Brain microvascular endothelial cell (primary cell): ENCODE measurements at regions not wholly inside any gene's neighbourhood (a gene's known extent, or its start where the extent isn't known, plus 50 kb on each side); places are given as distances from the start of the nearest gene placed in this dataset.
A peak's percentile ranks its signal among the peaks of the same experiment; 100 is the strongest.
"Not testable (repeated sequence)": the region's sequence is repeated elsewhere in the genome, so short reads cannot be mapped to it uniquely, and the experiment has no call there.

ENCODE experiments used
- DNase-seq: peaks from one replicate; pipeline ENCODE4 v3.0.0-alpha.2; 2020
- H3K27ac ChIP-seq: fragments of 250-450 bp; sonication (Bioruptor Pico); 2 replicates; pipeline ENCODE4 v1.5.1; 2020; ENCODE audit warnings: mild to moderate bottlenecking, moderate library complexity
- H3K27me3 ChIP-seq: fragments of 250-450 bp; sonication (Bioruptor Pico); replicated peaks from 2 replicates; pipeline ENCODE4 v1.5.1; 2020; ENCODE audit warnings: mild to moderate bottlenecking
- H3K36me3 ChIP-seq: fragments of 250-450 bp; sonication (Bioruptor Pico); replicated peaks from 2 replicates; pipeline ENCODE4 v1.5.1; 2020; ENCODE audit warnings: mild to moderate bottlenecking
- H3K4me3 ChIP-seq: 2 replicates; pipeline ENCODE4 v1.5.1; 2011; ENCODE audit warnings: low read depth, mild to moderate bottlenecking, control low read depth, low read length, moderate library complexity
- CTCF ChIP-seq: IDR thresholded peaks from 2 replicates; pipeline ENCODE4 v1.5.1; 2011; ENCODE audit warnings: low read depth, mild to moderate bottlenecking, moderate library complexity, low read length, control low read depth, inconsistent platforms; ENCODE audit errors: missing control alignments
- in situ Hi-C: cut with HindIII; loops from 2 replicates; pipeline ENCODE4 v1.10.0; 2017; ENCODE audit warnings: low sequenced_read_pairs, low pct_ligation_motif_present

GRCh38 chr7:32221736-32222135, 151.5 kb upstream of the PDE1C start:
- H3K27me3 ChIP-seq, result no peaks in the 10 kb centered on the region
- no peak for DNase-seq
- H3K36me3 ChIP-seq, result no peaks in the 10 kb centered on the region
- no peak for TF ChIP-seq CTCF
- in situ Hi-C loops, result no loop called here
- H3K27ac ChIP-seq, result no peak overlapping the region
- H3K4me3 ChIP-seq, result no peak overlapping the region

DNA sequence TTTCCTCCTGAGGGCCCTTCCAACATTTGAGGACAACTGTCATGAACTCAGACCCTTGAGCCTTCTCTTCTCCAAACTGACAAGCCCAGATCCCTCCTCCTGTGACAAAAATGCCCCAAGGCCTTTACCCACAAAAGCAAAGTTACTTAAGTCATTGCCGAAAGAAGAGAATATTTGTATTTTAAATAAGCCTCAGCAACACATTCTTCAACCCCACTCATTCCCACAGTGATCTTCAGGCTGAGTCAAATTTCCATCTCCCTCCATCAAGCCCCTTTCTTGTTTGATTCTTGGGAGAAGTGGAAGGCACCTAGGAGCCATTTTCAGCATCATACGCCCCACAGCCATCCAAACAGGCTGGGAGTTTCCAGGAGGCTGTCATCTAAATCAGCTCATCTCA, 150.8 kb upstream of the PDE1C start:
- no peak overlapping the region for H3K4me3 ChIP-seq
- in situ Hi-C loops, result no loop called here
- H3K36me3 ChIP-seq, result no peaks in the 10 kb centered on the region
- TF ChIP-seq CTCF, result no peak
- H3K27ac ChIP-seq, result no peak overlapping the region
- DNase-seq, result no peak
- H3K27me3 ChIP-seq, result no peaks in the 10 kb centered on the region

DNA sequence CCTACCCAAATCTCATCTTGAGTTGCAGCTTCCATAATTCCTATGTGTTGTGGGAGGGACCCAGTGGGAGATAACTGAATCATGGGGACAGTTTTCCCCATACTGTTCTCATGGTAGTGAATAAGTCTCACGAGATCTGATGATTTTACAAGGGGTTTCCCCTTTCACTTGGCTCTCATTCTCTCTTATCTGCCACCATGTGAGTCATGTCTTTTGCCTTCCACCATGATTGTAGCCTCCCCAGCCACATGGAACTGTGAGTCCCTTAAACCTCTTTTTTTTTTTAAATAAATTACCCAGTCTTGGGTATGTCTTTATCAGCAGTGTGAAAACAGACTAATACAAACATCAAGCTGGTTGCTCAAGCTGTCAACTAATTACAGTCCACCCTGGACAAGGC, 149.6 kb upstream of the PDE1C start:
- H3K4me3 ChIP-seq, H3K36me3 ChIP-seq, H3K27ac ChIP-seq, H3K27me3 ChIP-seq, in situ Hi-C loops: not testable (repeated sequence)
- DNase-seq, result peak; percentile 14

- Histone ChIP-seq H3K27ac (no peak overlapping the region), H3K27me3 (no peaks in the 10 kb centered on the region), H3K36me3 (no peaks in the 10 kb centered on the region), H3K4me3 (no peak overlapping the region)
- in situ Hi-C loops, result no loop called here
- DNase-seq, result no peak
- no peak for TF ChIP-seq CTCF
Observed at GRCh38 chr7:32219416-32219815, 149.2 kb upstream of the PDE1C start.

DNA sequence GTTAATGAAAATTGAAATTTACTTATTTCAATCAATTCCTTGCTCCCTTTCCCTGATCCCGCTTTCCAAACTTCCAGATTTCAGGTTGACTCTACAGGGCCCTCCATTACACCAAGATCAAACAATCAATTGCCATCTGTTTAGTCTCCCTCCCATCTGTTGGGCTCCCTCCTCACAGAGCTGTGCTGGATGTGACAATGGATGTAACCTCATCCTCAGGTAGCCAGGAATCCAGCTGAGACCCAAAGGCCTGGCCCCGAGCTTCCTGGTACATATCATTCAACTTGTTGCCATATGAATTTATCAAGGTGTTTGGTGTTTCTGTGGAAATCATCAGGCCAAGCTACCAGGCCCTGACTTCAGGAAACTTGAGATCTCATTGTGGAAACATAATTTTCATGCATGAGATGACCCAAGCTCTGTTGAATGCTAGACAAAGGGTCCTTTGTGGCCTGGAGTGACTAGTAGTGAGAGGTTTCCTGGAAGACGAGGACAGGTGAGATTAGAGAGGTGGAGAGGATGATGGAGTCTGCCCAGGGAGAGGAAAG, 148.6 kb upstream of the PDE1C start:
- H3K4me3 ChIP-seq, result no peak overlapping the region
- H3K36me3 ChIP-seq, result no peaks in the 10 kb centered on the region
- no peak for TF ChIP-seq CTCF
- H3K27ac ChIP-seq, result no peak overlapping the region
- in situ Hi-C loops, result no loop called here
- no peaks in the 10 kb centered on the region for H3K27me3 ChIP-seq
- no peak for DNase-seq

DNA sequence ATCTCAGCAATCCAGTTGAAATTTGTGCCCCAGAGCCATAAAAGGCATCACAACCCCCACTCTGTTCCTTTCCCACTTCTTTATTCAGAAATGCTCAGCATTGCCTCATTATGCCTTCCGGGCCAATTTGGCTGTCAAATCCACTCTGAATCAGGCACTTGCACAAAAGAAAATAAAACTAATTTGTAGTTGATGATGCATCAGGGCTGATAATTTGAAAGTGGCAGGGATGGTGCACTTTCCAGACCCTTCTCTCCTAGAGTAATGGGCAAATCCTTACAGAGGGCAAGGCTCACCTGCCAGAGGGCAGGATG, 147.9 kb upstream of the PDE1C start:
- no peaks in the 10 kb centered on the region for H3K27me3 ChIP-seq
- no peak for DNase-seq
- no peak for TF ChIP-seq CTCF
- no peaks in the 10 kb centered on the region for H3K36me3 ChIP-seq
- in situ Hi-C loops, result no loop called here
- H3K27ac ChIP-seq, result no peak overlapping the region
- no peak overlapping the region for H3K4me3 ChIP-seq
